B cell (primary cell): ENCODE measurements at regions not wholly inside any gene's neighbourhood (a gene's known extent, or its start where the extent isn't known, plus 50 kb on each side); places are given as distances from the start of the nearest gene placed in this dataset.

Source experiments
- ATAC-seq: fragments of 200-7000 bp; cut with Tn5 transposase; one replicate; pipeline ENCODE4 v1.10.0; 2021; ENCODE audit warnings: low read depth, mild to moderate bottlenecking, moderate number of reproducible peaks, moderate library complexity
- CTCF ChIA-PET: fragments of 350-600 bp; sonication (Branson Sonifier 250); formaldehyde crosslinking; loops from one replicate; lab custom pipeline; 2021; ENCODE audit warnings: antibody characterized with exemption, inconsistent platforms; lab: Charles Lee
- POLR2A ChIA-PET: fragments of 350-600 bp; sonication (Branson Sonifier 250); formaldehyde crosslinking; loops from one replicate; lab custom pipeline; 2021; ENCODE audit warnings: antibody characterized with exemption; lab: Charles Lee
- DNase-seq: peaks from one replicate; pipeline ENCODE4 v3.0.0; 2013
- H2AFZ ChIP-seq: 2 replicates; pipeline ENCODE4 v1.6.1; 2012; ENCODE audit warnings: mild to moderate bottlenecking, low read depth, low read length; ENCODE audit not compliant: insufficient read depth, poor library complexity, severe bottlenecking
- H3K27ac ChIP-seq, 2 donors: 1 replicate in 1 of 2; 2 replicates in 1 of 2; pipeline ENCODE4 v1.5.1; 2012 to 2013; ENCODE audit warnings: low read length in 2 of 2, mild to moderate bottlenecking in 2 of 2, moderate library complexity in 1 of 2
- H3K27me3 ChIP-seq, 4 experiments: fragments of 200-600 bp in 1 of 4; sonication (generic) in 1 of 4; replicated peaks in 1 of 4; 1 replicate in 2 of 4; 2 replicates in 2 of 4; pipeline versions ENCODE4 v1.6.1 to v1.7.0; 2013 to 2016; ENCODE audit warnings: low read length in 3 of 4, mild to moderate bottlenecking in 2 of 4, mixed read lengths in 1 of 4, moderate library complexity in 1 of 4; ENCODE audit not compliant: insufficient read depth in 4 of 4, control insufficient read depth in 3 of 4; ENCODE audit errors: control extremely low read depth in 1 of 4
- H3K36me3 ChIP-seq, 2 experiments: replicated peaks in 1 of 2; 1 replicate in 1 of 2; 2 replicates in 1 of 2; pipeline versions ENCODE4 v1.6.1 to v1.7.1; 2013; ENCODE audit warnings: low read length in 1 of 2; ENCODE audit not compliant: insufficient read depth in 2 of 2, control insufficient read depth in 1 of 2; ENCODE audit errors: control extremely low read depth in 1 of 2, extremely low read depth in 1 of 2
- H3K4me1 ChIP-seq, 2 donors: fragments of 200-600 bp in 1 of 2; sonication (generic) in 1 of 2; 1 replicate in 1 of 2; 2 replicates in 1 of 2; pipeline versions ENCODE4 v1.5.1 to v1.6.1; 2013 to 2017; ENCODE audit warnings: low read length in 2 of 2; ENCODE audit not compliant: control insufficient read depth in 2 of 2, insufficient read depth in 2 of 2
- H3K4me2 ChIP-seq: replicated peaks from 2 replicates; pipeline ENCODE3; 2012; ENCODE audit warnings: mild to moderate bottlenecking, low read depth, low read length; ENCODE audit not compliant: poor library complexity, severe bottlenecking
- H3K4me3 ChIP-seq, 5 experiments: fragments of 200-600 bp in 1 of 5; sonication (generic) in 1 of 5; 1 replicate in 3 of 5; 2 replicates in 2 of 5; pipeline versions ENCODE4 v1.5.1 to v1.7.0; 2011 to 2016; ENCODE audit warnings: low read length in 4 of 5, mild to moderate bottlenecking in 4 of 5, low read depth in 2 of 5, control low read depth in 1 of 5, moderate library complexity in 1 of 5; ENCODE audit not compliant: insufficient read depth in 1 of 5; ENCODE audit errors: control extremely low read depth in 1 of 5, extremely low read depth in 1 of 5
- H3K79me2 ChIP-seq: fragments of 200-600 bp; sonication (generic); one replicate; pipeline ENCODE4 v1.6.0; 2016; ENCODE audit warnings: low read length; ENCODE audit not compliant: control insufficient read depth, insufficient read depth
- H3K9ac ChIP-seq: fragments of 200-600 bp; sonication (generic); 2 replicates; pipeline ENCODE4 v1.6.1; 2017; ENCODE audit warnings: mild to moderate bottlenecking, low read length, moderate library complexity
- H3K9me3 ChIP-seq, 3 donors: one replicate each; pipeline versions ENCODE4 v1.6.1 to v1.7.1; 2013; ENCODE audit warnings: low read length in 2 of 3; ENCODE audit not compliant: control insufficient read depth in 2 of 3, insufficient read depth in 1 of 3; ENCODE audit errors: control extremely low read depth in 1 of 3
- H4K20me1 ChIP-seq: 2 replicates; pipeline ENCODE4 v1.6.0; 2012; ENCODE audit warnings: mild to moderate bottlenecking, low read length; ENCODE audit not compliant: insufficient read depth, control insufficient read depth, poor library complexity, severe bottlenecking
- H3K27ac Mint-ChIP-seq: one replicate; pipeline ENCODE4 v1.8.0; 2021; ENCODE audit warnings: mixed read lengths
- H3K27me3 Mint-ChIP-seq: one replicate; pipeline ENCODE4 v1.8.0; 2021; ENCODE audit warnings: mixed read lengths
- H3K4me1 Mint-ChIP-seq: one replicate; pipeline ENCODE4 v1.8.0; 2021; ENCODE audit warnings: mixed read lengths
- H3K4me3 Mint-ChIP-seq: one replicate; pipeline ENCODE4 v1.8.0; 2021; ENCODE audit warnings: mixed read lengths
- H3K9me3 Mint-ChIP-seq: one replicate; pipeline ENCODE4 v1.8.0; 2022; ENCODE audit warnings: mixed read lengths; ENCODE audit not compliant: insufficient read depth
- CTCF ChIP-seq: fragments of 200-600 bp; IDR thresholded peaks from one replicate; pipeline ENCODE4 v1.8.0; 2022; ENCODE audit warnings: antibody characterized with exemption, mild to moderate bottlenecking
- EZH2 ChIP-seq: IDR thresholded peaks from 2 replicates; pipeline ENCODE4 v1.6.1; 2012; ENCODE audit warnings: borderline replicate concordance, low read depth, mild to moderate bottlenecking, moderate library complexity, low read length; ENCODE audit not compliant: insufficient read depth, poor library complexity, severe bottlenecking
- WGBS: methylation state at CpG from one replicate; pipeline ENCODE4 v1.1.5; 2013; ENCODE audit warnings: missing lambda C conversion rate; ENCODE audit not compliant: insufficient coverage; 5-methylcytosine and 5-hydroxymethylcytosine counted together
- intact Hi-C: fragments of 100-400 bp; cut with micrococcal nuclease; formaldehyde crosslinking; loops from one replicate; pipeline ENCODE4 v1.10.0; 2022

DNA sequence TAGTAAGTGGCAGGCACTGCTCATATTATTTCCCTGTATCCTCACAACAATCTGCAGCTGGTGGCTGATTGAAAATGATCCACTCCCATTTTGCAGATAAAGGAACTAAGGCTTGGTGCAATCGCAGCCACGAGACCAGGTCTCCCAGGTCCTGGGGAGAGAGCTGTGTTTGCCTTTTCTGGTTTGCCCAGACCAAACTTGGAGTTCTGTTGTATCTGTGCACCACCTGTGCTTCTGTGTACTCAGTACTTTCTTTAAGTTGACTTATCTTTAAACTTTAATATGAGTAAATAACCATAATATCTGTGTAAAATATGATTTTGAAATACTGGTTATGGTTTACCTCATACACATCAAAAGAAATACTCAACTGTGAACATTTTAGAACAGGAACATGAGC is 625.7 kb upstream of the CFAP20DC start:
- TF ChIP-seq EZH2 (no peak), CTCF (no peak)
- Mint-ChIP-seq H3K4me1 (no peaks in the 10 kb centered on the region), H3K4me3 (no peak overlapping the region), H3K27ac (no peak overlapping the region), H3K9me3 (no peaks in the 10 kb centered on the region), H3K27me3 (peaks cover 3% of the 10 kb centered on the region)
- H3K4me3 ChIP-seq: no peak overlapping the region
- no peaks in the 10 kb centered on the region for H4K20me1 ChIP-seq
- peaks cover 0 to 3% (median 0%) of the 10 kb centered on the region in 4 experiments for H3K27me3 ChIP-seq
- H3K9ac ChIP-seq: no peak overlapping the region
- intact Hi-C loops: no loop called here
- no peak overlapping the region for H3K4me2 ChIP-seq
- H3K27ac ChIP-seq: no peak overlapping the region
- no CpG with 5 or more reads among the region's 2 CpGs for WGBS
- no peaks in the 10 kb centered on the region for H3K36me3 ChIP-seq
- ChIA-PET POLR2A (no interaction called here), CTCF (no interaction called here)
- no peak overlapping the region for H2AFZ ChIP-seq
- no peaks in the 10 kb centered on the region for H3K79me2 ChIP-seq
- no peak for DNase-seq
- no peaks in the 10 kb centered on the region for H3K9me3 ChIP-seq
- ATAC-seq: no peak
- H3K4me1 ChIP-seq: no peaks in the 10 kb centered on the region

DNA sequence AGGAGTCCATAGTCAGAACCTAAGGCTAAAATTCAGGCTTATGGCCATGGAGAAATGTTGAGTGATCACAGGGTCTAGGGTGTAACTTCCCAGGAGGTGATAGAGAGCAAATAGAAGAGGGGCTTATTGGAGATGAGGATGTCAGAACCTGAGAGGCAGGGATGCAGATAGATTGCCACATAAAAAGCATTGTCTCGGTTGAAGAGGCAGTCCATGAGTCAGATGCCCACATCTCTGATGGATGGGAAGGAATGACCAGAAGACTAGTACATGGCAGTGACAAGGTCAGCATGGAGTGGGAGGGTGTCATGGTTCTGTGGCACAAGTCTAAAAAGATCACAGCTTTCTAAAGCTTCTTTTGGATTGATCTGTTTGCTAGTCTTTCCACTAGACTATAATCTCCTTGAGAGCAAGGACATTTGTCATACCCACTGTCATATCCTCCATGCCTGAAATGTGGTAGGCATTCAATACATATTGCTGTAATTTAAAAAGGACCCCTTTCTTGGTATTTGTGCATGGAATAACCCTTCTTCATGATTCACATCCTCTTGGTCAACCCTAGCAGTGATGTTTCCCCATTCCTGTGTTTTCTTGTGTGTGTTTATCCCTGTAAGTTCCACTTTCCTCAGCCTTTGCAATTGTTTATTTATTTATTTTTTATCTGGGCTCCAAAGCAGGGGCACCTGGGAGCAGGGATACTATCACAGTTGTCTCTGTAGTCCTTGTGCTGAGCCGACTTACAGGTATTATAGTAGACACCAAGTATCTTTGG is 613.4 kb upstream of the CFAP20DC start:
- Mint-ChIP-seq H3K4me3 (no peak overlapping the region), H3K27ac (no peak overlapping the region), H3K27me3 (peaks cover 8% of the 10 kb centered on the region), H3K9me3 (no peaks in the 10 kb centered on the region), H3K4me1 (no peaks in the 10 kb centered on the region)
- intact Hi-C loops: no loop called here
- no peak overlapping the region for H3K27ac ChIP-seq
- H3K9me3 ChIP-seq: no peaks in the 10 kb centered on the region
- H2AFZ ChIP-seq: no peak overlapping the region
- H3K36me3 ChIP-seq: no peaks in the 10 kb centered on the region
- no peaks in the 10 kb centered on the region for H3K4me1 ChIP-seq
- WGBS: 75% methylated on average over 1 of the region's 2 CpGs
- ATAC-seq: no peak
- POLR2A ChIA-PET: no interaction called here
- H3K27me3 ChIP-seq: no peaks in the 10 kb centered on the region
- DNase-seq: no peak
- H3K9ac ChIP-seq: no peak overlapping the region
- TF ChIP-seq EZH2: no peak
- TF ChIP-seq CTCF: no peak
- CTCF ChIA-PET: no interaction called here
- no peaks in the 10 kb centered on the region for H3K79me2 ChIP-seq
- no peaks in the 10 kb centered on the region for H4K20me1 ChIP-seq
- no peak overlapping the region for H3K4me3 ChIP-seq
- H3K4me2 ChIP-seq: no peak overlapping the region
